ENCODE measurements at regions not wholly inside any gene's neighbourhood (a gene's known extent, or its start where the extent isn't known, plus 50 kb on each side); places are given as distances from the start of the nearest gene placed in this dataset.

DNA sequence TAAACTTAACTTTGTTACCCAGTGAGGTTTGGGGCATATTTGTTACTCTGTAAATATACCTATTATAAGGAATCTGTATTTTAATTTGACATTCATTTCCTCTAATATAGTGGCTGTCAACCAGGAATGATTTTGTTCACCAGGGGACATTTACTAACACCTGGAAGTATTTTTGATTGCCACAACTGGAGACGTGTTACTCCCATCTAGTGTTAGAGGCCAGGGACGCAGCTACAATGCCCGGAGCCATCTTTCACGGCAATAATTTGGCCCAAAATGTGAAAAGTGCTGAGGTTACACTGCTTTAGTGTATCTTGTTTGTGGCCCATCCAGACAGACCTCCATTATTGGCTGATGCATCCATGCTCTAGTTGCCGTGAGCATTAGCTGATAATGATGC, 881.3 kb upstream of the ATXN7L3B start:
- no peak for TF ChIP-seq CTCF (IDR thresholded peaks at IDR 0.05)
- TF ChIP-seq EZH2 (IDR thresholded peaks at IDR 0.05; ENCODE audit: borderline replicate concordance, insufficient read depth, low read depth, low read length, poor library complexity, severe bottlenecking): no peak

Data from B cell (primary cell).